ENCODE measurements at regions not wholly inside any gene's neighbourhood (a gene's known extent, or its start where the extent isn't known, plus 50 kb on each side); places are given as distances from the start of the nearest gene placed in this dataset.
"Not testable (repeated sequence)": the region's sequence is repeated elsewhere in the genome, so short reads cannot be mapped to it uniquely, and the experiment has no call there.

DNA sequence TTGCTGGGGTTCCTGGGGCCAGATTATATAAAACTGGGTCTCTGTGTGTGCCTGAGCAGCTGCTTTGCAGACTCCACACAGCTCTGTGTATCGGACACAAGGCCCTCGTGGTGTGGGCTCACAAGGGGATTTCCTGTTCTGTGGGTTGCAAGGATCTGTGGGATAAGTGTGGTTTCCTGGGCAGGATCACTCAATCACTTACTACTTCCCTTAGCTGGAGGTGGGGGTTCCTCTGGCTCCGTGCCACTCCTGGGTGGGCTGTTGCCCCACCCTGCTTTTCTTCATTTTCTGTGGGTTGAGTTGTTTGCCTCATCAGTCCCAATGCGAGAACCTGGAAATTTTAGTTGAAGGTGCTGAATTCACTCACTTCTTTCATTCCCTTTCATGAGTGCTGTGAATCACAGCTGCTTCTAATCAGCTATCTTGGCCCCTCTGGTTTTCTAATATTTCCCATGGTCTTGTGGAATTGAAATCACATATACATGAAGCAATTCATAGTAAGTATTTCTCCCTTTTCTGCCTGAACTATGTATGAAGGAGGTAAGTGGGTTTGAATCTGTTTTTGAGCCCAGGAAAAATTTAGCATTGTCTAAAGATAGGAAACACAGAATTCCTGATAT lies 196.3 kb downstream of the DCDC2C start:
- DNase-seq = no peak

DNA sequence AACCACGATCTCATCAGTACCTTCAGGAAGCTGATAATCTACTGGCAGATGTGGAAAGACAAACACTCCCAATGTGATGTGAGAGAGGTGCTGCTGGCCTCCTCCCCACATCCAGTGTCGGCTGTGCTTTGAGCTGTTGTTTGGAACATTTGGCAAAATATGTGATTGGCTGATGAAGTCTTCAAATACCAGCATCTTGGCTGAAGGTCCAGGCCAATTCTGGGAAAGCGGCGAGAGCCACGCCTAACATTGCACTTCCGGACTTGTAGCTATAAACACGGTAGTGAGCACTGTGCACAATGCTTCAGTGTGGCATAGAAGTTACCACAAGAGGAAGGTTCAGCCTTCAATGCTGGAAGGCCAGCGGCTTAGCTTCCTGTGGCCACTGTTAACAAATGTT lies 198.8 kb downstream of the DCDC2C start:
- no peak for DNase-seq

DNA sequence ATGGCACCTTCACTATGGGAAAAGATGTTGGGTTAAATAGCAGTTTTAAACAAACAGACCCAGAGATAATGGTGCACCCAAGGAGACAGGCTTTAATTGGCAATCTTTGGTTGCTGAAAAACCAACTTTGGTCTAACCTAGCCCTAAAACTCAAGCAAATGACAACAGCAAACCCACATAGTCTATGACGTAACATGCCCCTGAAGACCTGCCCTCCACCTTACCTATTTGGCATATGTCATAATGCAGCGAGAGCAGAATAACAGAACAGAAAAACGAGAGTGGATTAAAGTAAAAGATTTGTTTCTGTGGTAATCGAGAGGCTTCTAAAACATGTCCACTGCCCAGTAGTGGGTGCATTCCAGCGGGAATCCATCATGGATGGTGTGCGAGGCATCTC lies 200.7 kb downstream of the DCDC2C start:
- DNase-seq = no peak

DNA sequence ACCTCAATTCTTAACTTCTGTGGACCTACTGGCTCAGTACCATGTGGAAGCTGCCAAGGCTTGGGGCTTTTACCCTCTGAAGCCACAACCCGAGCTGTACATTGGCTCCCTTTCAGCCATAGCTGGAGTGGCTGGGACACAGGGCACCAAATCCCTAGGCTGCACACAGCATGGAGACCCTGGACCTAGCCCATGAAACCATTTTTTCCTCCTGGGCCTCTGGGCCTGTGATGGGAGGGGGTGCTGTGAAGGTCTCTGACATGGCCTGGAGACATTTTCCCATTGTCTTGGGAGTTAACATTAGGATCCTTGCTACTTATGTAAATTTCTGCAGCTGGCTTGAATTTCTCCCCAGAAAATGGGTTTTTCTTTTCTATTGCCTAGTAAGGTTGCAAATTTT lies 205.1 kb downstream of the DCDC2C start:
- not testable (repeated sequence) for DNase-seq

DNA sequence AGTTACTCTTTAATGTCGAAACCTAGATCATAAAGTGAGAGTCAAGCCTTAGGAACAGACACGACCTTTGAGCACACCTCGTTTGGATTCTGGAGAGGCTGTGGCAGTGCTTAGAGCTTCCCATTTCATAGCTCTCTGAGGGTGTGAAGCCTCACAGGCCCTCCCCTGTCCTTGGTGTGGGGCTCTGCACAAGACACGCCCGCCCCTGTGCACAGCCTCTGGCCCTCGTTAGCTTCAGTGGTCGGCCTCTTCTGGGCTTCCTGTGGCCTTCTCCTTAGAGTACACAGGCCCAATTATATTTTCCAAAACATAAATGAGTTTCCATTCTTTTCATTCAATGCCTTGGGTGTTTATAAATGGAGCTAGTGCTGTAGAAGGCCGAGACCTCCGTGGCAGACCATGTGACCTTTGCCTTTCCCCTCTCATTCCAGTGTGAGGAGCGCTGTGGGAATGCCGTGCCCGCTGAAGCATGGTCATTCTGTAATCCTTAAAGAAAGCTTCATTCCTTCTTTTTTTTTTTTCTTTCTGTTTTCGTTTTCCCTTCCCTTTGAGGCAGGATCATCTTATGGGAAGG lies 208.6 kb downstream of the DCDC2C start:
- DNase-seq = no peak

DNA sequence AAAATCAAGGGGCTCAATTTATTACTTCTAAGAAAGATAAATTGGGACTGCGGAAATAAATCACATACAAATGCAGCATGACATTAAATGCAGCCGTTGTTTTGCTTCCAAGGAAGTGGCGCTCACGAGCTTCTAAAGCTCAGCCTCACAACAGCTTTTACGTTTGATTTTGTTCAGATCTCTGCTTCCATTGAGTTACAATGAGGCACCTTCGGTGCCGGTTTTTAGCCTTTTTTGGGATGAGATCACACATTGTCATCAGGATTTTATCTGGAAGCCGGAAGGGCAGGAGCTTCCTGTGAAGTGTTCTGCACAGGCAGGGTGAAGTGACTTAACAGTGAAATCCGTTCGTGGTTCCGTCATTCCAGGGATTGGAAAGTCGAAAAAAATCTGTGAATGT lies 209.8 kb downstream of the DCDC2C start:
- no peak for DNase-seq

DNA sequence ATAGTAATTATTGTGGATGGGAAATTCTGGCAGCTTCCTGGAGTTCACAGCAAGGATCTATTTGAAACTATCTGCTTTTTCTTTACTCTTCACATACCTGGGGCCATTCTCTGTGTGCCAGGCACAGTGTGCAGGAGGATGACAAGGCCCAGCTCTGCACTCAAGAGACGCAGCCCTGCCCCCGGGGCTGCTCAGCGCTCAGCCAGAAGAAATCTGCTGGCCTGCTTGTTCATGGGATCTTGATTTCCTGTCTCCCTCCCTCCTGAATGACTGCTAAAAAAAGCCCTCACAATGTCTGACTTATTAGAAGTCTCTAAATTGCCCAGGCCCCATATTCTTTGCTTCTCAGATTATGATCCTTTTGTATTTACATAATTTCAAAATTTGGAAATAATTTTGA lies 210.9 kb downstream of the DCDC2C start:
- DNase-seq = no peak

DNA sequence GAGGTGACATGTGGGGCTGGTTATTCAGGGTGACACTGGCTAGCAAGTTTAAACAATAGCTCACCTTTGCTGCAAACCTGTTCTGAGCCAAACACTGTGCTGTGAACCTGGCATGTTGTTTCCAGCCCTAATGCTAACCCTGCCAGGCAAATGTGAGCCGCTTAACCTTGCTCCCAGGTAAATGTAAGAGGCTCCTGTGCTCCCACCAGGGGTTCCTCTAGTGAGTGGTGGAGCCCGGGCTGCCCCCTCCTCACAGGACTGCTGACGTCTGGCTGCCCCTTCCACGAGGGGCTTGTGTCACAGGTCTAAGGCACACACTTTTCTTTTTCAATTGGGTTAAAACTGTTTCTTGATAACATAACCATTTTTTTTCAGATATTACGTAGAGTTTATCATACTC lies 223.7 kb downstream of the DCDC2C start:
- no peak for DNase-seq

DNA sequence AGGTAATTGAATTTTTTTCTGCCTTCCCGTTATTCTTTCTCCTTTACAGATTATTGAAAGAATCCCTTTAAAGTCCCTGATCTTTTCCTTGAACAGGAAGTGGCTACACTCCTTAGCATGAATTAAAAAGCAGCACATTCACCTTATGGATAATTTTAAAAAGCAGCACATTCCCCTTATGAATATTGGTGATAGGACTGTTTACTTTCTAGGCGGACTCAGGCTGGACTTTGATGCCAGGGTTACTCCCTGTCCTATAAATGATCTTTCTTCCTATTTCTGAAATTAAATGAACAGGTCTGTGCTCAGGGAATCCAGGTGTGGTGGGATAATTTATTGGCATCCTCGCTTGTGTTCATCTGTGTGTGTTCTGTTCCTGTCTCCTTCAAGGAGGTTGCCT lies 226.0 kb downstream of the DCDC2C start:
- no peak for DNase-seq

DNA sequence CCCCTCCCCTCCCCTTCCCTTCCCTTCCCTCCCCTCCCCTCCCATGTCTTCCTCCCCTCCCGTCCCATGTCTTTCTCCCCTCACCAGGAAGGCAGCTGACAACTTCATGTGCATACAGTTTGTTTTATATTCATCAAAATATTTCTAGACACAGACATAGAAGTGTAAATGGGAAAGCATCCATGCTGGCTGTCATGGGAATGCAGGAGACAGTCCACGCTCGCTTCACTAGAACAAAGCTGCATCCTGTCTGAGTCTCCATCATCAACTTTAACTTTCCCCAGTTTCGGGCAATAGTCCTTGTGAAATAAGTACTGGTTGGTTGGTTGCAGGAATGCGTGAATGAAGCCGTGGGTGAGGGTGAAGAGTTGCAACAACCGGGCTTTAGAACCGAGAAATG lies 226.9 kb downstream of the DCDC2C start:
- DNase-seq = no peak

DNA sequence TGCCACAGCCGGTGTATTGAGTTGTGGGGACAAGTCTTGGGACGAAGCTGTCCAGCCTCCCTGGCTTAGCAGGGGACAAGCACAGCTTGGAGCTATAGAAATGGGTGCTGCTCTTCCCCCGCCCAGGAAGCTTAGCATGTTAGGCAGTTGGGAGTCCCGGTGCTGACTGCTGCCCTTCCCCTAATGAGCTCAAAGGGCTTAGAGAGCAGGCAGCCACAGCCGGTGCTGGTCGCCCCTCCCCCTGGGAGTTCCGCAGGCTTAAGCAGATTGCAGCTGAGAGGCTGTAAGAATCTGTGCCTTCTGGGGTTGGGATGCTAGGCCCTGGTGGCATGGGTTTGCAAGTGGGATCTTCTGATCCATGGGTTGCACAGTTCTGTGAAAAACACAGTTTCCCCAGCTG lies 237.3 kb downstream of the DCDC2C start:
- DNase-seq = no peak

DNA sequence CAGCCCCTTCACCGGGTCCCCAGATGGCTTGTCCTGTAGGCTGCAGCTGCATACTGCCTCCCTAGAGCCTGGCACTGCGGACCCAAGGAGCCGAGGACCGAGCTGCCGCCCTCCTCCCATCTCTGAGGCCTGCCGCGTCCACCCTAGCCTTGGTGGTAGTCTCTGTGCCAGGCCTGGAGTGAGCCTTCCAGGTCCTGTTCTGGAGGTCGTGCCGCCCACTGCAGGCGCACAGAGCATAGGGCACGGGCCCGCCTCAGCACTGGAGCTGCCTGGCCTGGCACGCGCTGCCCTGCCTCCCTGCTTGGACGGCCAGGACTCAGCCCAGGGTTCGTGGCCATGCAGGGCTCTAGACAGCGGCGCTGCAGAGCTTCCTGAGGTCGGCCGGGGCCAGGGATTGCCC lies 239.5 kb downstream of the DCDC2C start:
- DNase-seq = no peak

DNA sequence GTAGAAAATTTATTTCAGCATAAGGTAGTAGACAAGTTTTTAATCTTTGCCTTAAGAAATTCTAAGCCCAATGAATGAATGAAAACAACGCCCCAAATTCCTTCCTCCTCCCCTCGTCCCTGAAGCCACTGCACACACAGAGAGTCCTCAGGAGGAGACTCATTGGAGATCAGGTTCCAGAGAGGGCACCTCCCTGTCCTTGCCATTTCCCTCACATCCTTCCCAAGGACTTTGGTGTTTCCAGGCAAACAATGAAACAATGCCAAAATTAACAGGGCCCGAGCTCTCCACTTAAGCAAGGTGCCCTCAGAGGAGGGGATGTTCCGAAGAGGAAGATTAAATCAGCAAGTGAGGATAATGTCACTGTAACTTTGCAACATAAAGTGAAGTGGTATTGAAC lies 240.7 kb downstream of the DCDC2C start:
- DNase-seq = no peak

DNA sequence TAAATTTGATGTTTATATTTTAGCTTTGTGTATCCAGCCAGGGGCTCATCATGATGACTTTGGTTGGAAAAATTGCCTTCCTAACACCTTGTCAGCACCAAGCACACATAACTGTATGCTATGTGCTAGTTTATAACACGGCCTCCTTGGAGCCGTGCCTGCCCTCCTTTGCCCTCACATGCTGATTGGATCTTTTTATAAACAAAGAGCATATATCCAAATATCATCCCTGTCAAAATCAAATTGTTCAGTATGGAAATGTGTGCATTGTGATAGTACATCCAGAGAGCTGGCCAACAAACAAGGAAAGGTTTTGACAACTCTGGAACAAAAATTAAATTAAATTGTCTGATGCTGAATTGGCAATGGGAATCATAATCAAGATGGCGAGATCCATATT lies 241.5 kb downstream of the DCDC2C start:
- no peak for DNase-seq

DNA sequence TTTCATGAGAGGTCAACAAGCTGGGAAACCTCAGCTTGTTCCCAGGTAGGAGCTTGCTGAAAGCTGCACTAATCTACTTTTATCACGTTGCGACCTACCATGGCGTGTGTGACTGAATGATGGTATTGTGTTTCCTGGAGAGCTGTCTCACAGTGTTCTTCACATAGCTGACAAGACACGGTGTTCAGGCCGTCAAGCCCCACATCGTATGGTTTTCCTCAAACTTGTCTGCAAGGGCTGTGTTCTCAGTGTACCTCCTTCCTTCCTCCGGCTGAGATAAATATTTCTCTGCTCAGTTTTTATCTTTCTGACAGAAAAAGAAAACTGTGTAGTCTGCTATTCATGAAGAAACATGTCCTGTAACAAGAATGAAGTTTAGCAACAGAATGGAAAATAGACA lies 244.8 kb downstream of the DCDC2C start:
- no peak for DNase-seq

DNA sequence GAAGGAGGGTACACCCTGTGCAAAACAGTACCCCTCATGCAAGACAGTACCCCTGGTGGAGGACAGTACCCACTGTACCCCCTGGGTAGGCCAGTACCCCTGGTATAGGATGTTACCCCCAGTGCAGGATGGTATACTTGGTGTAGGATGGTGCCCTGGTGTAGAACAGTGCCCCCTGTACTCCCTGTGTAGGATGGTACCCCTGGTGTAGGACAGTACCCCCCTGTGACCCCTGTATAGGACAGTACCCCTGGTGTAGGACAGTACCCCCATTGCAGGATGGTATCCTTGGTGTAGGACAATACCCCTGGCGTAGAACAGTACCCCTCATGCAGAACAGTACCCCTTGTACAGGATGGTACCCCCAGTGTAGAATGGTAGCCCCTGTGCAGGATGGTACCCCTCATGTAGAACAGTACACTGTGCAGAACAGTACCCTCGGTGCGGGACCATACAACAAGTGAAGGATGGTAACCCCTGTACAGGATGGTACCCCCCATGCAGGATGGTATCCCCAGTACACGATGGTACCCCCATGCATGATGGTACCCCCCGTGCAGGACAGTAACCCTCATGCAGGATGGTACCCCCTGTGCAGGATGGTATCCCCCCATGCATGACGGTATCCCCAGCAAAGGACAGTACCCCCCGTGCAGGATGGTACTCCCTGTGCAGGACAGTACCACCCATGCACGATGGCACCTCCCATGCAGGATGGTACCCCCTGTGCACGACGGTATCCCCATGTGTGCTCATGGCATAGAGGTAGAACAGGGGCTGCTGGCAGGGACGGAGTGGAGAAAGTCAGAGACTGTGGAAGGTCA lies 248.0 kb downstream of the DCDC2C start:
- no peak for DNase-seq

DNA sequence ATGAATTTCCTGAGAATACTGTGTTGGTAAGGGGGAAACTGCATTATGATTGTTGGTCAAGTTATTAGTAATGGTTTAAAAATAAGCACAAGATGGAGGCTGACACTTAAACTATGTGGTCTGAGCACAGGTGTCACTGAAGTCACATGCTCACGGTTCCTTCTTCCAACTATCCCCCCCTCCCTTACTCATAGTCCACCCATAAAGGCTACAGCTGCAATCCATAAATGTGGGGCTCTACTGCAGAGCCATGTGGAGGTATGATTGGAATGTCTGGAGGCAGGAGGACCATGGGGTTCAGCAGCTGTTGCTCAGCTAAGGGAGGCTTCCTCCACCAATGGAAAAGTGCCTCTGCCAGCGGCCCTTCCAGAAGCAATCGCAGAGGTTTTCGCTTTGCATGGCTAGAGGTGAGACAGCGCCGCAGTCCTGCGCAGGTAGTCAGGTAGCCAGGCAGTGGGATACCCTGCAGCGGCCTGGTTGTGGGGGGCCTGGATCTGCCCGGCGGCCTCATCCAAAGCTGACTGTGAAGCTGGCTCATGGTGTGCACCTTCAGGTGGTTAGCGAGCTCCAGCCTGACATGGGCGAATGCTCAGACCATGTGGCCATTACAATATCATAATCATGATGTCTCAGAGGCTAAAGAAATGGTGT lies 249.6 kb downstream of the DCDC2C start:
- DNase-seq = no peak

DNA sequence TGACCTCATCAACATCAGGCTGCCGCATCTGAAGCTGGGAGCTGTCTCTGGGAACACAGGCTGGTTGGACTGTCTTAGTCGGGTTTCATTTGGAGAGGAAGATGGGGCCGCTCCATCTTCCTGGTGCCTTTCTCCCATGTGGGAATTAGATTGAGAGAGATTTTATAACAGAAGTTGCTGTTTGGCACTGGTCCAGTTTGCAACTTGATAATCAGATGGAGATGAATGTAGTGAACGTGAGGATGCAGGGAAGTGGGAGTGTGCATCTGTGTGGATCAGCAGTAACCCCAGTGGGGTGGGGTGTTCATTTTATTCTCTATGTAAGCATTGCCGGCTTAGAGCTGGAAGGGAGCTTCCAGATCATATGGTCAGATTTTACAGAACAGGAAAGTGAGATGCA lies 250.9 kb downstream of the DCDC2C start:
- no peak for DNase-seq

DNA sequence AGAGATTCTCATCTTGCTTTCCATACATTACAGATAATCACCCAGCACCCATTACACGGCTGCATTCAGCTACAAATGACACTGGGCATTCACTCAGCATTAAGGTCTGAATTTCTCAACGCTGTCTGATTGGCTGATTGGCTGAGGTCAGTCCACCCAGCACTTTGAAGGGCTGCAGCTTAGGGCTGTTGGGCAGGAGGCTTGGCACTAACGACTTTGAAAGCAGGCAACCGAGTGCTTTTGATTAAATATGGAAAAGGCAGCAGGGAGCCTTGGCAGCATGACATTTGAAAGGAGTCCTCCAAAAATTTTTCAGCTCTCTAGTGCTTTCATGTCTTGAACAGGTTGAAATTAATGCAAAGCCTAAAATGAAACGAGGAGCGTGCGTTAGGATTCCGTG lies 253.0 kb downstream of the DCDC2C start:
- no peak for DNase-seq

DNA sequence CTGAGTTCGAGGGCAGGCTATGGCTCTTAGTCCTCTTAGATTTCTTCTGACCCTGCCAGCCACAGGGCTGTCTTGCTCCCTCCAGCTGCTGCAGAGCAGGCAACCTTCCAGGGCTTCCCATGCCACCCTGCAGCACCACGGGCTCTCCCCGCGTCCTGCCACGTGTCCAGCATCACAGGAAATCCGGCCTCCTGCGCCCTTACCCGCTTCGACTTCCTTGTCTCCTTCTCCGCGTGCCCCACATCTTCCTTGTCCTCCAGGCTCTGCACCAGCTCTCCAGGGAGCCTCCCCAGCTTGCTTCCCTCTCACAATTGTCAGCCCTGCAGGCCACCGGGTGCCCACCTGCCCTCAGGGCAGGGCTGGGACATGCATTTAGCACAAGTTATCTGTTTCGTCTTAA lies 253.5 kb downstream of the DCDC2C start:
- no peak for DNase-seq

DNA sequence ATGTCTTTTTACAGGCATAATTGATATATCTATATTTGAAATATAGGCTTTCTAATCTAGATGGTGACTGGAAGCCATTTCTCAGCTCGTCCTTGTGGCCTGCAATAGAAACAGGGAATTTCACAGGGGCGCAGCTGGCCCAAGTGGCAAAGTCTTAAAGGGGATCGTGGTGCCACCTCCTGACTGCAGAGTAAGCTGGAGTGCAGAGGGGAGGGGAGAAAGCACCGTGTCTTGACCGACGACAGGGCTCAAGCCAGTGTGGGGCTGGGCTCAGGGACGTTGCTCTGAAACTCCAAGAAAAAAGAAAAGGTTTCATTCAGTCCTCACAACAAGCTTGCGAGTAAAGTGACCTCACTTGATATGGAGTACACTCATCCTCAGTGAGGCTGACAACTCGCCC lies 255.1 kb downstream of the DCDC2C start:
- DNase-seq = no peak

DNA sequence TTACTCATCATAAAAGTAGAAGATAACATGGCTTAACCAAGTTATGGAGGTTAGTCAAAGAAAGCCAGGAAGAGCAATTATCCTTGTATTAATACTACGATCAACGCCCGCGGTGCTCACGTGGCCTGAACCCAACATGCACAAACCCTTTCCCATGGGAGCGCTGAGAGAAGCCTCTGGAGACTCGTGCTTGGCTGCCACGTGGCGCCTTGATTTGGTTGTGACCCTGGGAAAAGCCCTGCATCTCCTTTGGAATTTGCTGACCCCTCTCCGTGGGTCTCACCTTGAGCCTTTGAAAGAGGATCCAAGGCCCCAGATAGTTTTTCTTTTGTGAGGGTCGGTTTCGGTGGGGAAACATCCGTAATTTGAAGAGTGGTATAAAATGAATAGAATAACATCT lies 255.6 kb downstream of the DCDC2C start:
- no peak for DNase-seq

DNA sequence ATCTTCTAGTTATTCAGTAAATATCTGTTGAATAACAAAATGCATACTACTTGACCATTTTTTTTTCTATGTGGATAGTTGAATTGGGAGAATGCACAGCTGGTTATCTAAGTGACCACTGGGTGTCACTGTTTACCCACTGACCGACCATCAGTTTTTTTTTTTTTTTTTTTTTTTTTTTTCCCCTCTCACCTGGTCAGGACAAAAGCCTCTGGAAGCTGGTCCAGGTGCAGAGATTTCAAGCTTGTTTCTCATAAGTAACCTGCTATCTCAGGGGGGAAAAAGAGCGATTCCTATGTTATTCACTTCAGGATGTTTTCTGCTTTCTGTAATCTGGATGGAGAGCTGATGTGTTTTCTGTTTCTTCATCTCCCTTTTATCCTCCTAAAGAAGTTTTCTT lies 256.0 kb downstream of the DCDC2C start:
- DNase-seq = peak in 1 of 2 donors; percentile 9

DNA sequence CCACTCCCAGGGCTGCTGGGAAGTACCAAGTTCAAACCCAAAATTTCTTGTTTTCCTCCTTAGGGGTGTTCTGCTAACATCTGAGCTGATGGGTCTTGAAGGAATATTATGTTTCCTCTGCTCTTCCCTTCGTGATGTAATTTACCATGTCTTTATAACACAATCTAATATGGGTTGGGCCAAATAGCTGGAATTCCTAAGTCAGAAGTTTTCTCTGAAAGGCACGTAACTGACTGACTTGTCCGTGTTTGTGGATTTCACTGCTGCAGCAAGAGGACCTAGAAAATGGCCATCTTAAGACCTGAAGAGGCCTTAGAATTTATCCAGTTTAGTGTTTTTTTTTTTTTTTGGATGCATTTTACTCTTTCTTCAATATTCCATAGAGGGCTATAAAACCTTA lies 256.7 kb downstream of the DCDC2C start:
- no peak for DNase-seq

Measured in hippocampal formation (tissue), 2 donors.